LNCAP (cell line): ENCODE measurements at regions not wholly inside any gene's neighbourhood (a gene's known extent, or its start where the extent isn't known, plus 50 kb on each side); places are given as distances from the start of the nearest gene placed in this dataset.

Experiments used
- TF ChIP-seq, protein P1 (sequence below): fragments of 450-650 bp; IDR thresholded peaks from 2 replicates; pipeline ENCODE4 v1.5.1; 2017; ENCODE audit warnings: mild to moderate bottlenecking

DNA sequence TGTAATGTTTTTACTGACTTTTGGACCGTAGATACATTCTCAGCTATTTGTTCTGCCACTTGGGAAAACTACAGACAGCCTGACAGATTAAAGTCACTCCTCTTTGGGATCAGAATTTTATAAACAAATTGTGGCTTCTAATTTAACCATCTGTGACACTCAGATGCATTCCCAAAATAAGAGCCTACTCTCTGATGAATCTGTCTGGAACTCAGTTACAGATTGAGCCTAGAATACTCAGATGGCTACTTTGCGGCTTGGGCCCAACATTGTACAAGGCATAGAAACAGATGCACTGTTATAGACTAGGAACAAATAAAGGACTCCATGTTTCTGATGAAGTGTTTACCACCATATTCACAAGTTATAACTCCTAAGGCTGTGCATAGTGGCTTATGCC, 291.0 kb upstream of the SLITRK6 start:
- TF ChIP-seq, protein P1, sequence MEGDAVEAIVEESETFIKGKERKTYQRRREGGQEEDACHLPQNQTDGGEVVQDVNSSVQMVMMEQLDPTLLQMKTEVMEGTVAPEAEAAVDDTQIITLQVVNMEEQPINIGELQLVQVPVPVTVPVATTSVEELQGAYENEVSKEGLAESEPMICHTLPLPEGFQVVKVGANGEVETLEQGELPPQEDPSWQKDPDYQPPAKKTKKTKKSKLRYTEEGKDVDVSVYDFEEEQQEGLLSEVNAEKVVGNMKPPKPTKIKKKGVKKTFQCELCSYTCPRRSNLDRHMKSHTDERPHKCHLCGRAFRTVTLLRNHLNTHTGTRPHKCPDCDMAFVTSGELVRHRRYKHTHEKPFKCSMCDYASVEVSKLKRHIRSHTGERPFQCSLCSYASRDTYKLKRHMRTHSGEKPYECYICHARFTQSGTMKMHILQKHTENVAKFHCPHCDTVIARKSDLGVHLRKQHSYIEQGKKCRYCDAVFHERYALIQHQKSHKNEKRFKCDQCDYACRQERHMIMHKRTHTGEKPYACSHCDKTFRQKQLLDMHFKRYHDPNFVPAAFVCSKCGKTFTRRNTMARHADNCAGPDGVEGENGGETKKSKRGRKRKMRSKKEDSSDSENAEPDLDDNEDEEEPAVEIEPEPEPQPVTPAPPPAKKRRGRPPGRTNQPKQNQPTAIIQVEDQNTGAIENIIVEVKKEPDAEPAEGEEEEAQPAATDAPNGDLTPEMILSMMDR, result no peak

DNA sequence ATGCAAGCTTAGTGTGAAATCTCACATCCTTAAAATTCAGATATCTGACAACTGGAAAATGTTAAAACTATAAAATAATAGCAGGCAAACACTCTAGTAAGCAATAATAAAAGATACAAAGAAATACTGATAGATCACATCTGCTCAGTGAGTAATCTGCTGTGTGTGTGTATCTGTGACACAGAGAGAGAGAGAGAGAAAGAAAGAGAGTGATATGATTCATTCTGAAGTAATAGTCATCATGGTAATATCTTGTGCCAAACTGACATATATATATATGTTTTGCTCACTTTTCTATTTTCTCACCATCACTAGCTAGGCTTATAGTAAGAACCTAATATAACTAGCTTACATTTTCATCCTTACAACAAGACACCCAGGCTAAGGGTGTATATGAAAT, 288.0 kb upstream of the SLITRK6 start:
- TF ChIP-seq, protein P1, result no peak

DNA sequence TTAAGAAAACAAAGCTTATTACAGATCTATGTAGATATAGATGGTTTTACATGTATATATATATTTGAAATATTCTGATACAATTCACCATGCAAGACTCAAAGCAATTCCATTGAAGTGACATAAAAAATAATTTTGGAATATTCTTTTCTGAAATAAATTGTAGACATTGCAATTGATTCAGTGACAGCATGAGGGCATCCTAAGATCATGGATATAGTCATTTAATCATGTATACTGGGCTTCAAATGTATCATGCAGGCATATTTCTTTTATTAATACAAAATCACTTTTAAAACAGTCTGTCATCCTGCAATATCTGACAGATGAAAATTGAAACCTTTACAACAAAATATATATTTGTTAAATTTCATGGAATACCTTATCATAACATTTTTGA, 286.7 kb upstream of the SLITRK6 start:
- TF ChIP-seq, protein P1, result peak; percentile 50

DNA sequence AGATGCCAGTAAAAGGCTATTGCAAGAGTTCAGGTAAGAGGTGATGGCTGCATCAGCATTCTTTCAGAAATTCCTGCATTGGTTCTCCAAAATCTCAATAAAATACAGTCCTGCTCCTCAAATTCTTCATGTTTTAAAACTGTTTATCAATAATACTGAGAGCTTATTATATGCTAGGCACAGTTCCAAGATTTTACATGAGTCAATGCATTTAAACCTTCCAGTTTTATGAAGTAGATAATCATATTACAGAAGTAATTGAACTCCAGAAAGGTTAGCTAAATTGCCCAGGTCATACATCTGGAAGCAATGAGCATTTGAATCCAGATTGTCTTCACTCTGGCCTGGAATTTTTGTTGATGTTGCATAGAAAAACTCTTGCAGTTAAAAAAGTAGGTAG, 282.9 kb upstream of the SLITRK6 start:
- TF ChIP-seq, protein P1, result no peak

DNA sequence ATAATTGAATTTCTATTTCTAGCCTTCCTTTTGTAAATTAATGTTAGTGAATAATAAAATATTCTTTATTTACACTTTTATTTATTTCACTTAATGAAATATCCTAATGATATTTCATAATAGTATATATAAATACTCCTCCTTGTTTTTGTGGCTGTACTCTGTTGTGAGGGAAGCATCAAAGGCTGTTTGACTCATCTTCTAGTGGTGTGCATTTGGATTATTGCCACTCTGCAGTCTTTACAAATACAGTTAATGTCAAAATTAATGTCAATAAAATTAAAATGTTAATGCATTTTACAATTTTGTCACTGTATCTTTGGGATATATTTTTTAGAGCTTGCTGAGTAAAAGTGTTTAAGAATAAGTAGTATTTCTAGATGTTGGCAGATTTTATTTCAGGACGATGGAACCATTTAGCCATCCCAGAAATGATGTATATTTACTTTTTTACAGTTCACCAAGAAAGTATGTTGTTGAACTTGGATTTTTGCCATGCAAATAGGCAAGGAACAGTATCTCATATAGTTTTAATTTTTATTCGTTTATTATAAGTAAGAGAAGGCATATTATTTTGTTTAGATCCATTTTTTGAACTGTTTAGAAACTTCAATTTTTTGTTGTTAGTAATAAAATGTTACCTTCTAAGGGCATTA, 281.2 kb upstream of the SLITRK6 start:
- TF ChIP-seq, protein P1, result no peak

DNA sequence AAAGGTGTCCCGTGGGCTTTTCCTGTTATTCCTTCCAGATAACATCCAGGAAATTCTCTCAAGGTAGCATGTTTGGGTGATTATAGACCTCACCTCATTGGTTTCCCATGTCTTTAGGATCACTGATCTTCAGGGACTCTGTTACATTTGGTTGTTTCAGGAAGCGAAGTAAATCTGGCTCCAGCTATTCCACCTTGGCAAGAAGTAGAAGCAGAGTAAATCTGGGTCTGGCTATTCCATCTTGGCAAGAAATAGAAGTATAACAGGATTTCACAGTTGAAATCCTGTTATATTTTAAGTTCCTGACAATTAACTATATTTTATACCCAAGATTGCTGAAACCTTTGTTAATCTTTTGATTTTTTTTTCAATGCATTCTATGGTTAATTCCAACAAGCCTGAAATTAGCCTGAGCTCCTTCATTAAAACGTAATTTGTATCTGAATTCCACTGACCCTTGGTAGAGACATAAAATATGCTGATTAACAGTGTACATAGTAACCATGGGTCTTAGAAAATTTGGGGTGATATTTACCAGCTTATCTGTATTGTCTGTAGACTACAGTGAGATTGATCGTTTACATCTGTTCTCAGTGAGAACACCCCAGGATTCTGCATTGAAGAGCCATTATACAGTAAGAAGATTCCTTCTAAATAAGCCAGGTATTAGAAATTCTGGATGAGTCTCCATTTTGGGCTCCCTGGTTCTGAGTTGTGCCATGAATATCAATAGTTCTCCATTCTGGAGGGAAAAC, 267.6 kb upstream of the SLITRK6 start:
- TF ChIP-seq, protein P1, result no peak

DNA sequence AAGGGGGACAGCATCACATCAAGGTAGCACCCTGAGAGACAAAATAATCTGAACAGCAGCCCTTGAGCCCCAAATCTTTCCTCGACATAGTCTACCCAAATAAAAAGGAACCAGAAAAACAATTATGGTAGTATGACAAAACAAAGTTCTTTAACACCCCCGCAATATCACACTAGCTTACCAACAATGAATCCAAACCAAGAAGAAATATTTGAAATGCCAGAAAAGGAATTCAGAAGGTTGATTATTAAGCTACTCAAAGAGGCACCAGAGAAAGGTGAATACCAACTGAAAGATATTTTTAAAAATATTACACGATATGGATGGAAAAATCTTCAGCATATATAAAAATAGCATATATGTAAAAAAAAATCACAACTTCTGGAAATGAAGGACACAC, 252.9 kb upstream of the SLITRK6 start:
- TF ChIP-seq, protein P1, result no peak
